Left lung (tissue), 4 donors: ENCODE measurements at regions not wholly inside any gene's neighbourhood (a gene's known extent, or its start where the extent isn't known, plus 50 kb on each side); places are given as distances from the start of the nearest gene placed in this dataset.

Experiments
- ATAC-seq: fragments of 200-7000 bp; cut with Tn5 transposase; one replicate; pipeline ENCODE4 v1.9.1; 2020; ENCODE audit warnings: moderate library complexity
- DNase-seq, 4 donors: peaks; one replicate each; pipeline ENCODE4 v3.0.0-alpha.2; 2013 to 2020
- H3K27ac ChIP-seq, 2 donors: fragments of 200-600 bp; sonication (generic) in 1 of 2; one replicate each; pipeline versions ENCODE4 v1.5.0 to v1.8.0; 2020 to 2021
- H3K27me3 ChIP-seq, 2 donors: fragments of 200-600 bp; sonication (generic) in 1 of 2; one replicate each; pipeline versions ENCODE4 v1.5.0 to v1.8.0; 2020 to 2021
- H3K36me3 ChIP-seq, 2 donors: fragments of 200-600 bp; sonication (generic) in 1 of 2; one replicate each; pipeline versions ENCODE4 v1.5.0 to v1.8.0; 2020 to 2021
- H3K4me1 ChIP-seq, 2 donors: fragments of 200-600 bp; one replicate each; pipeline ENCODE4 v1.8.0; 2021
- H3K4me3 ChIP-seq, 2 donors: fragments of 200-600 bp; sonication (generic) in 1 of 2; one replicate each; pipeline versions ENCODE4 v1.5.0 to v1.8.0; 2020 to 2021; ENCODE audit warnings: mild to moderate bottlenecking in 1 of 2
- H3K9me3 ChIP-seq, 2 donors: fragments of 200-600 bp; sonication (generic) in 1 of 2; one replicate each; pipeline versions ENCODE4 v1.5.0 to v1.8.0; 2020 to 2021
- CTCF ChIP-seq, 2 donors: fragments of 200-600 bp; sonication (generic) in 1 of 2; IDR thresholded peaks; one replicate each; pipeline versions ENCODE4 v1.5.0 to v1.8.0; 2021; ENCODE audit warnings: antibody characterized with exemption in 2 of 2
- intact Hi-C, 2 donors: fragments of 100-400 bp; cut with DNase I; formaldehyde crosslinking; loops; one replicate each; pipeline versions ENCODE4 v1.11.2 to v1.14.2; 2022
- donor health status: DM: no; HTN: yes; CAD: no.
- donor health status: DM: no; HTN: no; CAD: no.

- ATAC-seq (no peak), DNase-seq (no peak)
- no peak for TF ChIP-seq CTCF (IDR thresholded peaks at IDR 0.05)
- Histone ChIP-seq H3K27ac (no peak overlapping the region), H3K9me3 (no peaks in the 10 kb centered on the region), H3K4me1 (no peaks in the 10 kb centered on the region), H3K4me3 (no peak overlapping the region), H3K36me3 (no peaks in the 10 kb centered on the region), H3K27me3 (no peaks in the 10 kb centered on the region)
- intact Hi-C loops: no loop called here
Measured at GRCh38 chr5:74113927-74114326, 487.9 kb downstream of the ARHGEF28 start.

GRCh38 chr5:74113196-74113540 lies 487.2 kb downstream of the ARHGEF28 start:
- Histone ChIP-seq H3K27me3 (no peaks in the 10 kb centered on the region), H3K36me3 (no peaks in the 10 kb centered on the region), H3K27ac (no peak overlapping the region), H3K9me3 (no peaks in the 10 kb centered on the region), H3K4me3 (no peak overlapping the region), H3K4me1 (no peaks in the 10 kb centered on the region)
- intact Hi-C loops: no loop called here
- ATAC-seq: no peak
- no peak for DNase-seq
- TF ChIP-seq CTCF (IDR thresholded peaks at IDR 0.05): no peak

GRCh38 chr5:74112372-74113195 lies 486.6 kb downstream of the ARHGEF28 start:
- ATAC-seq (no peak), DNase-seq (no peak)
- Histone ChIP-seq H3K4me3 (no peak overlapping the region), H3K27me3 (no peaks in the 10 kb centered on the region), H3K4me1 (no peaks in the 10 kb centered on the region), H3K36me3 (no peaks in the 10 kb centered on the region), H3K27ac (no peak overlapping the region), H3K9me3 (no peaks in the 10 kb centered on the region)
- no peak for TF ChIP-seq CTCF (IDR thresholded peaks at IDR 0.05)
- intact Hi-C loops: no loop called here

DNA sequence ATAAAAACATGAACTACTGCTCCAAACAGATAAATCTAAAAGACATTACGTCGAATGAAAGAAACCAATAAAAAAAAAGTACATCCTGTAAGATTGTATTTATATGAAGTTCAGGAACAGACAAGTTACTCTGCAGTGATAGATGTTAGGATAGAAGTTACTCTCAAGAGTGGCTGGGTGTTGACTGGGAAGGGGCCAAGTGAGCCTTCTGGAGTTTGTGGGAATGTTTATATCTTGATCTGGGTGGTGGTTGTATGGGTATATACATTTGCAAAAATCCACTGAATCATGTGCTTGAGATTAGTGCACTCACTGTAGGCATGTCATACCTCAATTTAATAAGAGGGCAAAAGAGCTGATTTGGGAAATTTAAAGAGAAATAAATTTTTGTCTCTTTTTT lies 485.8 kb downstream of the ARHGEF28 start:
- Histone ChIP-seq H3K36me3 (no peaks in the 10 kb centered on the region), H3K27ac (no peak overlapping the region), H3K4me1 (no peaks in the 10 kb centered on the region), H3K4me3 (no peak overlapping the region), H3K9me3 (no peaks in the 10 kb centered on the region), H3K27me3 (no peaks in the 10 kb centered on the region)
- intact Hi-C loops: no loop called here
- no peak for TF ChIP-seq CTCF (IDR thresholded peaks at IDR 0.05)
- ATAC-seq (no peak), DNase-seq (no peak)

- no peak overlapping the region for H3K27ac ChIP-seq
- intact Hi-C loops: no loop called here
- no peaks in the 10 kb centered on the region for H3K9me3 ChIP-seq
Measured at GRCh38 chr5:74109344-74109743, 483.3 kb downstream of the ARHGEF28 start.

More at GRCh38 chr5:74109344-74109743, 483.3 kb downstream of the ARHGEF28 start:
- no peaks in the 10 kb centered on the region for H3K27me3 ChIP-seq
- H3K4me3 ChIP-seq: no peak overlapping the region
- TF ChIP-seq CTCF (IDR thresholded peaks at IDR 0.05): no peak
- H3K4me1 ChIP-seq: peaks cover 0 to 8% of the 10 kb centered on the region in 2 donors
- no peak for ATAC-seq
- H3K36me3 ChIP-seq: no peaks in the 10 kb centered on the region
- no peak for DNase-seq
